H1 (cell line): ENCODE measurements at regions not wholly inside any gene's neighbourhood (a gene's known extent, or its start where the extent isn't known, plus 50 kb on each side); places are given as distances from the start of the nearest gene placed in this dataset.

Experiments used
- CTCF ChIA-PET: fragments of 300-600 bp; sonication (Branson Sonifier 250); formaldehyde crosslinking; loops from one replicate; lab custom pipeline; 2021; ENCODE audit not compliant: partially characterized antibody; lab: Charles Lee
- POLR2A ChIA-PET: fragments of 300-600 bp; sonication (Branson Sonifier 250); formaldehyde crosslinking; loops from one replicate; lab custom pipeline; 2021; ENCODE audit warnings: inconsistent platforms; ENCODE audit not compliant: partially characterized antibody; lab: Charles Lee
- DNase-seq, 2 experiments: peaks; one replicate each; pipeline versions ENCODE4 v3.0.0 to v3.0.0-alpha.2; 2010 to 2022; ENCODE audit warnings: low spot score in 2 of 2, low read depth in 1 of 2, mixed read lengths in 1 of 2
- FAIRE-seq: peaks from 2 replicates; lab custom pipeline; 2011; peaks lifted over from hg19 to GRCh38; lab: Jason Lieb, UNC
- H2AFZ ChIP-seq: 2 replicates; pipeline ENCODE4 v1.8.1; 2012; ENCODE audit warnings: low read length, inconsistent platforms
- H2AK5ac ChIP-seq: 2 replicates; pipeline ENCODE4 v1.6.1; 2013; ENCODE audit warnings: low read depth, low read length
- H2BK120ac ChIP-seq: replicated peaks from 2 replicates; pipeline ENCODE3; 2013; ENCODE audit warnings: low read depth, low read length, inconsistent platforms
- H2BK12ac ChIP-seq: 2 replicates; pipeline ENCODE4 v1.6.1; 2013; ENCODE audit warnings: low read depth, low read length
- H2BK15ac ChIP-seq: 2 replicates; pipeline ENCODE4 v1.6.1; 2013; ENCODE audit warnings: low read length
- H2BK20ac ChIP-seq: 2 replicates; pipeline ENCODE4 v1.6.1; 2013; ENCODE audit warnings: low read length
- H2BK5ac ChIP-seq: 2 replicates; pipeline ENCODE4 v1.6.1; 2013; ENCODE audit warnings: low read depth, low read length
- H3K14ac ChIP-seq: 2 replicates; pipeline ENCODE4 v1.6.1; 2013; ENCODE audit warnings: inconsistent platforms; ENCODE audit not compliant: insufficient read length
- H3K18ac ChIP-seq: 2 replicates; pipeline ENCODE4 v1.6.1; 2013; ENCODE audit warnings: low read length; ENCODE audit errors: extremely low read depth
- H3K23ac ChIP-seq: 2 replicates; pipeline ENCODE4 v1.6.1; 2013; ENCODE audit warnings: inconsistent platforms; ENCODE audit not compliant: insufficient read length
- H3K23me2 ChIP-seq: 2 replicates; pipeline ENCODE4 v1.6.1; 2013; ENCODE audit warnings: low read depth, low read length
- H3K27ac ChIP-seq: 2 replicates; pipeline ENCODE4 v1.6.1; 2011; ENCODE audit warnings: low read depth, low read length, inconsistent platforms
- H3K27me3 ChIP-seq, 4 experiments: replicated peaks in 1 of 4; 1 replicate in 1 of 4; 2 replicates in 3 of 4; pipeline versions ENCODE4 v1.6.1 to v1.8.1; 2011 to 2013; ENCODE audit warnings: low read length in 3 of 4, mild to moderate bottlenecking in 3 of 4, inconsistent platforms in 2 of 4, mixed read lengths in 2 of 4, moderate library complexity in 1 of 4; ENCODE audit not compliant: control insufficient read depth in 3 of 4, insufficient read depth in 3 of 4; ENCODE audit errors: extremely low read depth in 1 of 4
- H3K36me3 ChIP-seq, 4 experiments: 2 replicates each; pipeline versions ENCODE4 v1.6.1 to v1.8.1; 2011 to 2013; ENCODE audit warnings: mild to moderate bottlenecking in 4 of 4, low read length in 3 of 4, moderate library complexity in 2 of 4, control low read depth in 1 of 4, inconsistent platforms in 1 of 4; ENCODE audit not compliant: insufficient read depth in 4 of 4, control insufficient read depth in 2 of 4
- H3K4ac ChIP-seq: replicated peaks from 2 replicates; pipeline ENCODE3; 2013; ENCODE audit warnings: low read length, low read depth, mixed read lengths, inconsistent platforms; ENCODE audit not compliant: insufficient read length
- H3K4me1 ChIP-seq, 4 experiments: replicated peaks in 1 of 4; 1 replicate in 1 of 4; 2 replicates in 3 of 4; pipeline versions ENCODE4 v1.6.1 to v1.8.1; 2011 to 2013; ENCODE audit warnings: low read length in 3 of 4, inconsistent platforms in 2 of 4, mixed read lengths in 1 of 4; ENCODE audit not compliant: insufficient read depth in 4 of 4, control insufficient read depth in 3 of 4
- H3K4me2 ChIP-seq, 2 experiments: 2 replicates each; pipeline versions ENCODE4 v1.6.1 to v1.8.1; 2011 to 2013; ENCODE audit warnings: low read depth in 2 of 2, low read length in 2 of 2, control low read depth in 1 of 2, inconsistent platforms in 1 of 2, mild to moderate bottlenecking in 1 of 2; ENCODE audit not compliant: insufficient read depth in 1 of 2
- H3K4me3 ChIP-seq, 4 experiments: fragments of 200-600, 300-600 bp in 1 of 4; sonication (generic), shearing (Covaris generic), sonication (Bioruptor Twin) in 1 of 4; 2 replicates each; pipeline versions ENCODE4 v1.5.1 to v1.8.1; 2011 to 2016; ENCODE audit warnings: low read length in 4 of 4, low read depth in 3 of 4, control low read depth in 2 of 4, inconsistent platforms in 2 of 4, mild to moderate bottlenecking in 2 of 4, mixed read lengths in 1 of 4, moderate library complexity in 1 of 4; ENCODE audit not compliant: insufficient read depth in 2 of 4; ENCODE audit errors: extremely low read depth in 1 of 4
- H3K56ac ChIP-seq: replicated peaks from 2 replicates; pipeline ENCODE3; 2013; ENCODE audit warnings: low read depth, mild to moderate bottlenecking, mixed read lengths, low read length, inconsistent platforms; ENCODE audit not compliant: insufficient read length
- H3K79me1 ChIP-seq: 2 replicates; pipeline ENCODE4 v1.6.1; 2013; ENCODE audit warnings: low read depth, low read length, control low read depth
- H3K79me2 ChIP-seq, 2 experiments: 2 replicates each; pipeline versions ENCODE4 v1.6.1 to v1.8.1; 2012 to 2013; ENCODE audit warnings: low read length in 2 of 2, mild to moderate bottlenecking in 2 of 2, inconsistent platforms in 1 of 2; ENCODE audit not compliant: insufficient read depth in 2 of 2, control insufficient read depth in 1 of 2
- H3K9ac ChIP-seq, 4 experiments: replicated peaks in 1 of 4; 1 replicate in 1 of 4; 2 replicates in 3 of 4; pipeline versions ENCODE4 v1.6.1 to v1.8.1; 2011 to 2013; ENCODE audit warnings: low read depth in 3 of 4, low read length in 3 of 4, control low read depth in 2 of 4, mild to moderate bottlenecking in 2 of 4, moderate library complexity in 2 of 4, inconsistent platforms in 1 of 4; ENCODE audit errors: extremely low read depth in 1 of 4
- H3K9me3 ChIP-seq, 2 experiments: 2 replicates each; pipeline versions ENCODE4 v1.6.1 to v1.8.1; 2012 to 2013; ENCODE audit warnings: mild to moderate bottlenecking in 2 of 2, moderate library complexity in 2 of 2, control low read depth in 1 of 2, inconsistent platforms in 1 of 2, low read depth in 1 of 2, low read length in 1 of 2, mixed read lengths in 1 of 2; ENCODE audit not compliant: insufficient read depth in 2 of 2
- H4K20me1 ChIP-seq, 2 experiments: replicated peaks in 1 of 2; 2 replicates each; pipeline versions ENCODE3 to v1.8.1; 2011 to 2013; ENCODE audit warnings: inconsistent platforms in 2 of 2, low read length in 2 of 2, mild to moderate bottlenecking in 1 of 2; ENCODE audit not compliant: insufficient read depth in 2 of 2, control insufficient read depth in 1 of 2
- H4K5ac ChIP-seq: 2 replicates; pipeline ENCODE4 v1.6.1; 2013; ENCODE audit warnings: low read length, low read depth, mixed read lengths, inconsistent platforms; ENCODE audit not compliant: insufficient read length
- H4K8ac ChIP-seq: 2 replicates; pipeline ENCODE4 v1.8.0; 2013; ENCODE audit warnings: mild to moderate bottlenecking, moderate library complexity, low read length, inconsistent platforms; ENCODE audit not compliant: insufficient read depth; ENCODE audit errors: extremely low read depth
- H4K91ac ChIP-seq: replicated peaks from 2 replicates; pipeline ENCODE3; 2013; ENCODE audit warnings: low read length, mixed read lengths, inconsistent platforms; ENCODE audit not compliant: insufficient read length
- CBX5 ChIP-seq: fragments of 300-800, 300-1000 bp; sonication (generic); IDR thresholded peaks from 2 replicates; pipeline ENCODE4 v1.7.1; 2016; ENCODE audit warnings: antibody characterized with exemption, low read length, low read depth
- CBX8 ChIP-seq: fragments of 300-800, 300-1000 bp; sonication (generic); IDR thresholded peaks from 2 replicates; pipeline ENCODE4 v1.7.1; 2016; ENCODE audit warnings: low read depth, low read length, borderline replicate concordance
- FOSL1 ChIP-seq: IDR thresholded peaks from 2 replicates; pipeline ENCODE4 v1.6.1; 2011; ENCODE audit warnings: mild to moderate bottlenecking, low read depth, low read length, moderate library complexity; ENCODE audit not compliant: insufficient read depth
- HDAC2 ChIP-seq, 2 experiments: fragments of 300-600 bp in 1 of 2; sonication (generic) in 1 of 2; IDR thresholded peaks; 2 replicates each; pipeline ENCODE4 v1.6.1; 2011 to 2012; ENCODE audit warnings: low read depth in 2 of 2, low read length in 2 of 2, mild to moderate bottlenecking in 2 of 2, moderate library complexity in 2 of 2, borderline replicate concordance in 1 of 2, inconsistent platforms in 1 of 2
- JUND ChIP-seq: IDR thresholded peaks from 2 replicates; pipeline ENCODE4 v1.6.1; 2011; ENCODE audit warnings: mild to moderate bottlenecking, improper control_type of control experiment, low read length
- POLR2A ChIP-seq, 2 experiments: IDR thresholded peaks; 1 replicate in 1 of 2; 2 replicates in 1 of 2; pipeline ENCODE4 v1.6.1; 2011; ENCODE audit warnings: low read depth in 2 of 2, low read length in 2 of 2, mild to moderate bottlenecking in 2 of 2; ENCODE audit errors: control extremely low read depth in 1 of 2
- RFX5 ChIP-seq: IDR thresholded peaks from 2 replicates; pipeline ENCODE4 v1.6.1; 2011; ENCODE audit warnings: low read depth, low read length, improper control_type of control experiment, borderline replicate concordance
- RXRA ChIP-seq: IDR thresholded peaks from 2 replicates; pipeline ENCODE4 v1.6.1; 2011; ENCODE audit warnings: low read depth, mild to moderate bottlenecking, low read length, moderate library complexity; ENCODE audit not compliant: insufficient read depth
- SIN3A ChIP-seq, 2 experiments: IDR thresholded peaks in 1 of 2; conservative IDR thresholded peaks in 1 of 2; 2 replicates each; pipeline ENCODE4 v1.6.1; 2011 to 2012; ENCODE audit warnings: low read length in 2 of 2, improper control_type of control experiment in 1 of 2, low read depth in 1 of 2, mild to moderate bottlenecking in 1 of 2
- TBP ChIP-seq: IDR thresholded peaks from 2 replicates; pipeline ENCODE4 v1.6.1; 2011; ENCODE audit warnings: low read depth, low read length, improper control_type of control experiment
- WGBS, 2 experiments: shearing (Covaris generic) in 1 of 2; methylation state at CpG; one replicate each; pipeline versions ENCODE4 v1.1.6 to v1.1.7; 2013 to 2015; ENCODE audit warnings: low lambda C conversion rate in 2 of 2, mixed read lengths in 2 of 2, inconsistent platforms in 1 of 2, low coverage in 1 of 2, missing lambda C conversion rate in 1 of 2; ENCODE audit not compliant: insufficient replicate concordance in 2 of 2, insufficient coverage in 1 of 2, insufficient read length in 1 of 2; ENCODE audit errors: extremely low coverage in 1 of 2, missing lambda C conversion rate in 1 of 2; 5-methylcytosine and 5-hydroxymethylcytosine counted together

- Histone ChIP-seq H3K14ac (no peak overlapping the region), H2BK12ac (no peak overlapping the region), H2BK20ac (no peak overlapping the region), H3K18ac (no peak overlapping the region), H3K4me1 (peaks cover 0 to 8% (median 3%) of the 10 kb centered on the region in 4 experiments; a peak in 5 of 7 replicates), H3K9me3 (no peaks in the 10 kb centered on the region), H3K27me3 (no peaks in the 10 kb centered on the region), H4K5ac (no peak overlapping the region), H3K23me2 (no peaks in the 10 kb centered on the region), H2BK120ac (no peak overlapping the region), H3K4me3 (no peak overlapping the region), H3K56ac (no peak overlapping the region), H2AK5ac (no peak overlapping the region), H4K91ac (no peak overlapping the region), H3K79me2 (no peaks in the 10 kb centered on the region), H2BK15ac (no peak overlapping the region), H3K4ac (no peak overlapping the region), H3K4me2 (no peak overlapping the region), H4K20me1 (no peaks in the 10 kb centered on the region), H4K8ac (no peak overlapping the region), H3K36me3 (no peaks in the 10 kb centered on the region), H3K23ac (no peak overlapping the region), H3K9ac (no peak overlapping the region), H2BK5ac (no peak overlapping the region), H2AFZ (no peak overlapping the region), H3K79me1 (no peaks in the 10 kb centered on the region), H3K27ac (no peak overlapping the region)
- whole genome bisulfite sequencing, 2 experiments, result 89% methylated on average over 2 of the region's 2 CpGs; no CpG with 5 or more reads in 1 of the 2 experiments
- ChIA-PET POLR2A (no interaction called here), CTCF (interaction anchor here (0.8 to 1.0 kb wide), 2 partner anchors 55 to 112 kb away, joined by 3 read pairs; no protein-coding TSS in a partner anchor)
- no peak for FAIRE-seq
- TF ChIP-seq JUND (no peak), RFX5 (no peak), FOSL1 (no peak), HDAC2 (IDR thresholded peaks at IDR 0.05; ENCODE audit: borderline replicate concordance in 1 of 2, low read depth in 2 of 2, low read length in 2 of 2) (no peak), CBX8 (no peak), SIN3A (conservative IDR thresholded peaks at IDR 0.05 in 1 of 2, IDR thresholded peaks at IDR 0.05 in 1 of 2; ENCODE audit: low read depth in 1 of 2, low read length in 2 of 2) (no peak), RXRA (no peak), CBX5 (no peak), POLR2A (IDR thresholded peaks at IDR 0.05; ENCODE audit: control extremely low read depth in 1 of 2, low read depth in 2 of 2, low read length in 2 of 2) (no peak), TBP (no peak)
- DNase-seq, result no peak
Measured at GRCh38 chr12:13794706-13795105, 186.7 kb downstream of the GRIN2B start.
